ENCODE measurements at regions not wholly inside any gene's neighbourhood (a gene's known extent, or its start where the extent isn't known, plus 50 kb on each side); places are given as distances from the start of the nearest gene placed in this dataset.

- Histone ChIP-seq H3K9me3 (ENCODE audit: insufficient read depth, low read depth) (no peaks in the 10 kb centered on the region), H3K4me1 (replicated peaks; ENCODE audit: insufficient read depth) (no peaks in the 10 kb centered on the region), H3K36me3 (ENCODE audit: low read depth) (no peaks in the 10 kb centered on the region), H3K4me3 (no peak overlapping the region), H3K79me2 (ENCODE audit: low read depth) (no peaks in the 10 kb centered on the region), H3K9me2 (ENCODE audit: insufficient read depth) (no peaks in the 10 kb centered on the region), H3K27me3 (ENCODE audit: insufficient read depth, low read depth) (no peaks in the 10 kb centered on the region), H3F3A (ENCODE audit: insufficient read depth, low read depth) (no peaks in the 10 kb centered on the region), H3K27ac (no peak overlapping the region), H4K20me1 (ENCODE audit: insufficient read depth) (no peaks in the 10 kb centered on the region), H3K4me2 (no peak overlapping the region), H2AFZ (no peak overlapping the region)
- POLR2A ChIA-PET (ENCODE audit: unreplicated experiment) = no interaction called here
- no peak for DNase-seq
- CTCF ChIA-PET = no interaction called here
- BruUV-seq (replicated peaks) = no TSS peak
- intact Hi-C loops (cut with micrococcal nuclease; ENCODE audit: unreplicated experiment) = no loop called here
- no peak for TF ChIP-seq EZH2 (IDR thresholded peaks at IDR 0.05; ENCODE audit: low read depth)
- no peak for TF ChIP-seq CTCF (conservative IDR thresholded peaks at IDR 0.05)
Measured at GRCh38 chr12:127770118-127770517, 496.9 kb upstream of the TMEM132C start.

GRCh38 chr12:127771546-127771945 is 495.4 kb upstream of the TMEM132C start:
- Histone ChIP-seq H3K9me2 (ENCODE audit: insufficient read depth) (no peaks in the 10 kb centered on the region), H3K27me3 (ENCODE audit: insufficient read depth, low read depth) (no peaks in the 10 kb centered on the region), H2AFZ (no peak overlapping the region), H4K20me1 (ENCODE audit: insufficient read depth) (no peaks in the 10 kb centered on the region), H3K4me3 (no peak overlapping the region), H3F3A (ENCODE audit: insufficient read depth, low read depth) (no peaks in the 10 kb centered on the region), H3K4me2 (no peak overlapping the region), H3K27ac (no peak overlapping the region), H3K4me1 (replicated peaks; ENCODE audit: insufficient read depth) (no peaks in the 10 kb centered on the region), H3K79me2 (ENCODE audit: low read depth) (no peaks in the 10 kb centered on the region), H3K36me3 (ENCODE audit: low read depth) (no peaks in the 10 kb centered on the region), H3K9me3 (ENCODE audit: insufficient read depth, low read depth) (no peaks in the 10 kb centered on the region)
- TF ChIP-seq CTCF (conservative IDR thresholded peaks at IDR 0.05) (no peak), EZH2 (IDR thresholded peaks at IDR 0.05; ENCODE audit: low read depth) (no peak)
- ChIA-PET CTCF (no interaction called here), POLR2A (ENCODE audit: unreplicated experiment) (no interaction called here)
- no peak for DNase-seq
- no TSS peak for BruUV-seq (replicated peaks)
- intact Hi-C loops (cut with micrococcal nuclease; ENCODE audit: unreplicated experiment) = no loop called here

GRCh38 chr12:127773520-127773919 is 493.4 kb upstream of the TMEM132C start:
- H3K9me2 ChIP-seq (ENCODE audit: insufficient read depth) = no peaks in the 10 kb centered on the region
- no peaks in the 10 kb centered on the region for H3F3A ChIP-seq (ENCODE audit: insufficient read depth, low read depth)
- H3K27ac ChIP-seq = no peak overlapping the region
- TF ChIP-seq CTCF (conservative IDR thresholded peaks at IDR 0.05) (no peak), EZH2 (IDR thresholded peaks at IDR 0.05; ENCODE audit: low read depth) (no peak)
- H4K20me1 ChIP-seq (ENCODE audit: insufficient read depth) = no peaks in the 10 kb centered on the region
- CTCF ChIA-PET = no interaction called here
- POLR2A ChIA-PET (ENCODE audit: unreplicated experiment) = no interaction called here
- intact Hi-C loops (cut with micrococcal nuclease; ENCODE audit: unreplicated experiment) = no loop called here
- no peak overlapping the region for H2AFZ ChIP-seq
- H3K4me2 ChIP-seq = no peak overlapping the region
- no peak overlapping the region for H3K4me3 ChIP-seq
- H3K36me3 ChIP-seq (ENCODE audit: low read depth) = no peaks in the 10 kb centered on the region
- no peaks in the 10 kb centered on the region for H3K9me3 ChIP-seq (ENCODE audit: insufficient read depth, low read depth)
- DNase-seq = no peak
- no TSS peak for BruUV-seq (replicated peaks)
- H3K4me1 ChIP-seq (replicated peaks; ENCODE audit: insufficient read depth) = no peaks in the 10 kb centered on the region
- H3K79me2 ChIP-seq (ENCODE audit: low read depth) = no peaks in the 10 kb centered on the region
- 0 out of 2 replicates have a peak, but pooled peaks cover 2% of the 10 kb centered on the region for H3K27me3 ChIP-seq (ENCODE audit: insufficient read depth, low read depth)
